SHP77 treated with DMSO at 0.1 percent for 48 hours (cell line): ENCODE measurements at regions not wholly inside any gene's neighbourhood (a gene's known extent, or its start where the extent isn't known, plus 50 kb on each side); places are given as distances from the start of the nearest gene placed in this dataset.

Source experiments
- DNase-seq: peaks from one replicate; lab custom pipeline; 2025; lab: John Stamatoyannopoulos, UW

- no peak for DNase-seq
These were observed 229.1 kb upstream of the APCDD1 start for GRCh38 chr18:10225300-10225699.

DNA sequence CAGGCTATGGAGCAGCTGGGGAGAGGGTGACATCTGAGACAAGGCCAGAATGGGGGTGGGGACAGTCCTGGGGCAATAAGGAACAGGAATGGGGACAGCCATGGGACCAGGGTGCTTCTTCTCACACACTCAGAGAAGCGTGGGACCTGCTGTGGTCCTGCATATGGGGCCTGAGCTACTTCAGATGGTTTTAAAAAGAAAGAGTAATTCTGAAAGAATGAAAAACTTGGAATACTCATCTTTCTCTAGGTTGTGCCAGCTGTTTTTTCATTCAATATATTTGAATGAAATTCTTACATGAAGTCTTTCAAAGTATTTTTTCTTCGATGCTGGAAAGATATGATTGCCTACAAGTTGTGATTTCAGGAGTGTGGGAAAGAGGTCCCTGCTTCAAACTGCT is 227.5 kb upstream of the APCDD1 start:
- no peak for DNase-seq

DNA sequence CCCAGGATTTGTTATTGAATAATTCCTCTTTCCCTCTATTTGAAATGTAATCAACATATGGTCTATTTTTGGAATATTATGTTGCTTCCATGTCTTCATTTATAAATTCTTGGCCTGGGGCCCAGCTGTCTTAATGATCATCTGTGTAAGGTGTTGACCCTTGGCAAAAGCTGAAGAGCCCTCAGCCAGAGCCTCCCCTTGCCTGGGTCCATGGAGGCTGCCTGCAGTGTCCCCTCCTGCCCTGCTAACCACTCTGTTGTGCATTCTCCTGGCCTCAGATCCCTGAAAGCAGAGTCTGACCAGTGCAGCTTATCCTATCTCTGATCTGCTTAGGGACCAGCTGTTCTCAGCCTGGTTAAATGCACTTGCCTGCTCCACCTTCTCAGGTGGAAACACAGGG is 226.1 kb upstream of the APCDD1 start:
- DNase-seq, result no peak

GRCh38 chr18:10229458-10229857 is 225.0 kb upstream of the APCDD1 start:
- no peak for DNase-seq

- no peak for DNase-seq
These were observed 224.4 kb upstream of the APCDD1 start for GRCh38 chr18:10230072-10230471.

DNA sequence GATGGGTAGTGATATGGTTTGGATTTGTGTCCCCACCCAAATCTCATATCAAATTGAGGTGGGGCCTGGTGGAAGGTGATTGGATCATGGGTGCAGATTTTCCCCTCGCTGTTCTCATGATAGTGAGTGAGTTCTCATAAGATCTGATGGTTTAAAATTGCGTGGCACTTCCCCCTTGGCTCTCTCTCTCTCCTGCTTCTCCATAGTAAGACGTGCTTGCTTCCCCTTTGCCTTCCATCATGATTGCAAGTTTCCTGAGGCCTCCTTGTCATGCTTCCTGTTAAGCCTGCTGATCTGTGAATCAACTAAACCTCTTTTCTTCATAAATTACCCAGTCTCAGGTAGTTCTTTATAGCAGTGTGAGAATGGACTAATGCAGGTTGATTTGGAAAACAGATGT is 223.2 kb upstream of the APCDD1 start:
- DNase-seq, result no peak

GRCh38 chr18:10232062-10232461 is 222.4 kb upstream of the APCDD1 start:
- no peak for DNase-seq

DNA sequence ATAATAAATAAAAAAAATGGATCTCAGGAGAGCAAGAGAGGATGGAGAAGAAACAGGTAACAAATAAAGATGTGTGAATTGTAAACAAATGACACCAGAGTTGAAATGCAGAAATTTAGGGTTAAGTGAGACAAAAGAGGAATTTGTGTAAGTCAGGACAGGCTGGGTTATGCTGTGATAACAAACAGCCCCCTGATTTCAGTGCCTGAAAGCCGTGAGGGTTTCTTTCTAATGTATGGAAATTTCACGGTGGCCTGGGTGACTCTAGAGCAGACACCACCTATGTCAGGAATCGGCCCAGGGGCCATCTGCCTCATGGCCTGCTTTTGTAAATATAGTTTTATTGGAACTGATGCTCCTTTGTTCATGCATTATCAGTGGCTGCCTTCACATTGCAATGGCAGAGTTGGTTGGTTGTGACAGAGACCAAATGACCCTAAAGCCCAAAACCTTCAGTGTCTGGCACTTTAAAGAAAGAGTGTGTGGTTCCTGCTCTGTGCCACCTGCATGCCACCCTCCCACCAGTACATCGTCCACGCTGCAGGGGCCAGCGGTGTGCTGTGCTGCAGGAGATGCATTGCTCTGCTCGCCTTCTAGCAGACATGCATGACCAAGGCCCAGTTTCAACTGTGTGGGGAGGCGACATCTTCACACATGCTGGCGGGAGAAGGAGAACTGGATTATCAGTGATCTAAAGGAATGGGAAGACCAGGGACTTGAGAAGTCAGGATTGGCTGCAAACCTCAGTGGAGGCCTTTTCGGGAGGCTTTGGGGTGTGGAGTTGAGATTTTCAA is 221.2 kb upstream of the APCDD1 start:
- DNase-seq, result no peak

DNA sequence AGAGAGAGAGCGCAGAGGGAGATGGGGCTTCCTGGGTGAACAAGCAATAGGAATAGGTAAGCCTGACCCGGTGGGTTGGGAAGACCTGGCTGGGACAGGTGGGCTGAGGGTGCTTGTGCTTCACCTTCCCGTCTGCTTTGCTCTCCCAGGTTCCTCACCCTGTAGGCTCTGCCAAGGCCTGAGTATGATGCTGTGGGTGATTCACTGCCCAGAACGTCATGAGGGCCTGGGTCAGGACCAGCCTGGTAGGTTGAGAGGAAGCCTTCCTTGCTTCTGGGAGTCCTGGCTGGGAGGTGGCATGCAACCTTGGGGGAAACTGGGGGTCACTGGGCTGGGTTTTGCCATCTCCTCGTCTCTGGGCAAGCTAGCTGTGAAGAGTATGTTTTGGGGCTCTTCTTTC is 220.2 kb upstream of the APCDD1 start:
- no peak for DNase-seq

- no peak for DNase-seq
These were observed 219.3 kb upstream of the APCDD1 start for GRCh38 chr18:10234912-10235660.

- no peak for DNase-seq
These were observed 218.8 kb upstream of the APCDD1 start for GRCh38 chr18:10235661-10235952.

DNA sequence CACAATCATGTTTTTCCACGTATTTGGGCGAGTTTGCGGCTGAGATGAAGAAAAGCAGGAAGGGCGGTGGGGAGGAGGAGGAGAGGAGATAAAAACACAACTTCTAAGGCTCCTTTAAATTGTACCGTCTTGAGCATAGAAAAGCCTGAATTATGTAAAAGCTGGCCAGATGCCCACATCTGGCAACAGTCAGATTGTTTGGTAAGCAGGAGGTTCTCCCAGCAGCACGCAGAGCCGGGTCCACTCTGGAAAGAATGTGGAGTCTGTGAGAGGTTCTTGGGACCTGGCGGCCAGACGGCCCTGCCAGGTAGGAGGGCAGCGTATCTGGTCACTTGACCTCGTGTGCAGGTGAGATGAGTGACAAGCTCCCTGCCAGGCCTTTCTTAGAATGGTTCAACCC is 215.3 kb upstream of the APCDD1 start:
- DNase-seq, result no peak

- no peak for DNase-seq
These were observed 214.3 kb upstream of the APCDD1 start for GRCh38 chr18:10239991-10240634.

DNA sequence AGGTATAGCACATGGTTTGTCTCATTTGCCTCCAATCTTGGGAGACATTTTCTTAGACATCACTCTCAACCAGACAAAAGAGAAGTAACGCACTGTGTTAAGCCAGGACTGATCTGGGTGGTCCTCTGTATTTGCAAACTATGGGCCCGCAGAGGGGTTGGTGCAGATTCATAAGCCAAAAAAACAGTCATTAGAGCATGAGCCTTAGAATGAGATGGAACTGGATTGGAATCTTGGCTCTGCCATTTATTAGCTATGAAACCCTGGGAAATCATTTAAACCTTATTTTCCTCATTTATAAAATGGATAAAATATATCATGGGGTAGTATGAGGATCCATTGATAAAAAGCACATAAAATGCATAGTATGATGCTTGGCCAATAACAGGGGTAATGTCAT is 213.5 kb upstream of the APCDD1 start:
- no peak for DNase-seq

- no peak for DNase-seq
These were observed 212.9 kb upstream of the APCDD1 start for GRCh38 chr18:10241579-10241978.

DNA sequence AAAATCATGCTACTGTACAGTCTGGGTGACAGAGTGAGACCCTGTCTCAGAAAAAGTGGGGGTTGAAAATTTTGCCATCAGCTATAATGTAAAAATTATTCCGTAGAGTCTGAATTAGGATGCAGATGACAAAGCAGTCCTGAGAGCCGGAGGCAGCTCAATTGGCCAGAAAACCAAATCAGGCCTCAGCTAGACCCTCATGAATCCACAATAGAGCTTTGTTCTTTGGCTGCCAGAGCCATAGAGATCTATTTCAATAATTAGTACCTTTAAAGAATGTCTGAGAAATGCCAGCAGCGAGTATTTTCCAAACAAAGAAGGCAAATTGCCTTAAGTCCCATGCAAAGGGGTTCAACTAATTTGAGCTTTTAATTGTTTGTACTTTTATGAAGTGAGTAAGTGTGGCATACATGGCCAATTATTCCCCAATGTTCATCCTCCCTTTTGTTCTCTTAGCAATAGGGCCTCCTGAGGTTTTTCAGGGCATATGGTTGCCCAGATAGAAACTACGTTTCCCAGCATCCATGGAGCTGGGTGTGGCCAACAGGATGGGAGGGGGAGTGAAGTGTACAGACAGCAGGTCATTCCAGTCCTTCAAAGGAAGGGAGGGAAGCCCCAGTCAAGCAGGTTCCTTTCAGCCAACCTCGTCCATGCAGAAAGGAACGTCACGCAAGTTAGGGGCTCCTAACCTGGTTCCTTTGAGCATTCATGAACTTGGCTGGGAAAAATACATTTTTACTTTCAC is 211.3 kb upstream of the APCDD1 start:
- no peak for DNase-seq

GRCh38 chr18:10244341-10244740 is 210.1 kb upstream of the APCDD1 start:
- DNase-seq, result no peak

GRCh38 chr18:10245031-10245845 is 209.2 kb upstream of the APCDD1 start:
- DNase-seq, result no peak

GRCh38 chr18:10245846-10246175 is 208.6 kb upstream of the APCDD1 start:
- DNase-seq, result no peak

GRCh38 chr18:10247021-10247741 is 207.3 kb upstream of the APCDD1 start:
- no peak for DNase-seq

DNA sequence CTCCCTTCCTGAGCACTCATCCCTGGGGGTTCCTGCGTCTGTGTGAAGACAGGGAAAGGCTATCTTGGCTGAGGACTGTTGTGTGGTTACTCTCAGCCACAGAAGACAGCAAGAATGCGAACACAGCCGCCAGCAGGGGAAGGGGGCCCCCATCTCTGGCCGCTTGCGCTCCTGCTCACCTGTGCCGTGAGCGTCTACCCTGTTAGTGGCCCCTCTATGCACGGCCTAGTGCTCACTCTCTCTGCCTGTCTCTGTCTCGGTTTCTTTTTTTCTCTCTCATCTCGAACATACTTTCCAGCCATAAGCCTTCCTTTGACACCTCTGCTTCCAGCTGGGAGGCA is 206.7 kb upstream of the APCDD1 start:
- DNase-seq, result no peak
